Activated naive CD4-positive, alpha-beta T cell treated with anti-CD3 and anti-CD28 coated beads, Interleukin-2, amount 50 U/mL, for 16 hours (primary cell): ENCODE measurements at regions not wholly inside any gene's neighbourhood (a gene's known extent, or its start where the extent isn't known, plus 50 kb on each side); places are given as distances from the start of the nearest gene placed in this dataset.

Experiments
- DNase-seq: peaks from one replicate; pipeline ENCODE4 v3.0.0-alpha.2; 2020

DNA sequence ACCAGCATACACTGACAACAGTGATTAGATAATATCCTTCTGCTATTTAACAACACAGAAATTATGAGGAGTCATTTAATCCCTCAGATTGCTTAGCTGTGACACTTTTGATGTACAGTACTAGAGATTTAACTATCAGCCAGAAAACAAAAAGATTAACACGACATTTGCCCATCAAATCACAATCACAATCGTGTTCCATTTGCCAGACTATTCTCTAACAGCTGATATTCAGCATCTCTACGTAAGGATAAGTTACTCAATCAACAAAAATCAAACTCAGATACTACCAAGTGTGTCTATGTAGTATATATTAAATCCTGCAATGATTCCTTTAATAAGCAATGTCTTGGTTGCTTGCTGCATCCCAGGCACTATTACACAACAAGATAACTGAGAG lies 558.7 kb upstream of the USP15 start:
- no peak for DNase-seq

DNA sequence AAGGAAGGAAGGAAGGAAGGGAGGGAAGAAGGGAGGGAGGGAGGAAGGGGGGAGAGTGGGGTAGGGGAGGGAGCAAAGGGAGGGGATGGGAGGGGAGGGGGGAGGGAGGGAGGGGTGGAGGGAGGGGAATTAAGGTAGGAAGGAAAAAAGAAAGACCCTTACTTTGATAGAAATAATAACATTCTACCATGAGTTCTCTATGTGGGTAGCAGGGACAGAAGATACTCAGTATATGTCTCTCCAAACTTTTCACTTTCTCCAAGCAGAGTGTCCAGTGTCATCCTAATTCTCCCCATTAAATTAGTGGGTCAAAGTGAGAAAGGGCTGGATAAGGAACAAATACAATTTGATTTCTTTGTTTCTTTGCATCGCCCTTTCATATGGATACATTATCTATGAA lies 553.4 kb upstream of the USP15 start:
- no peak for DNase-seq

DNA sequence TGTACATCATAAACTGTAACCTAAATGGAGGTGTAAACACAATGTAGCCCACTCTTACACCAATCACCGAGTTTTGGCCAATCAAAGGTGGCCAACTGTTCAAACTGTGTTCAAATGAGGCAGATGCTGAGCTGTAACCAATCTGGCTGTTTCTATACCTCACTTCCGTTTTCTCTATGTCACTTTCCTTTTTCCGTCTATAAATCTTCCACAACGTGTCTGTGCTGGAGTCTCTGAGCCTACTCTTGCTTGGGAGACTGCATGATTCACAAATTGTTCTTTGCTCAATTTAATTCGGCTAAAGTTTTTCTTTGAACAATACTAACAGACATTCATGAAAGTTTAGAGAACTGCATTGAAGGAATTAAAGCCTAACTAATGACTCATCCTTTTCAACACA lies 547.1 kb upstream of the USP15 start:
- DNase-seq, result no peak

DNA sequence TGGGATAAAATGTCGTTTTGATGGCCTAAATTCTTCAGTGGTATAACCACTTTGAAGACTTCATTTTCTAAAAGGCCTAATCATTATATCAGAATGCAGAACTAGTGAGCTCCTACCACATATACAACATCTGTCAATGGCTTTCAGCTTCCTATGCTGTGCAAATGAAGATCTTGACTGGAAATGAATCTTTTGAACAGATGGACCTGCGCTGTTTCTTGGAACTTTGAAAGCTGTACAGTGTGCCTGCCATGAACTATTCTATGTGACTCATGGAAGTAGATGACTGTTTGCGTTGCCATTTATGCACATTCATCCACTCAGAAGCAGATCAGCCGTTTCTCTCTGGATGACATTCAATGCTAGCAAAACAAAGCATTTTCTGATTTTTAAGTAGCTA lies 542.2 kb upstream of the USP15 start:
- no peak for DNase-seq

DNA sequence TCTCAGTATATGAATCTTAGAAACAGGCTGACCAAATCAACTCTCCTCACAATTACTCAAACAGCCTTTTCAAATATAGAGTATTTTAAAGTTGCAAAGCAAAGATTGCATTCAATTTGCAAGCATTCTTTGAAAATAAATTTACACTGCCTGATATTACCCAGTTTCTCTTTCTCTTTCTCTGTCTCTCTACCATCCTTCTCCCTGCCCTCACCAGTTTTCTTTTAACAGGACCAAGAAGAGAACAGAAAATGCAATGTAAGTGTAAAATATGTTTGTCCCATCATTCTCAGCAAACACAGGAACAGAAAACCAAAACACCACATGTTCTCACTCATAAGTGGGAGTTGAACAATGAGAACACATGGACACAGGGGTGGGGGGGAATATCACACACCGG lies 520.3 kb upstream of the USP15 start:
- no peak for DNase-seq

DNA sequence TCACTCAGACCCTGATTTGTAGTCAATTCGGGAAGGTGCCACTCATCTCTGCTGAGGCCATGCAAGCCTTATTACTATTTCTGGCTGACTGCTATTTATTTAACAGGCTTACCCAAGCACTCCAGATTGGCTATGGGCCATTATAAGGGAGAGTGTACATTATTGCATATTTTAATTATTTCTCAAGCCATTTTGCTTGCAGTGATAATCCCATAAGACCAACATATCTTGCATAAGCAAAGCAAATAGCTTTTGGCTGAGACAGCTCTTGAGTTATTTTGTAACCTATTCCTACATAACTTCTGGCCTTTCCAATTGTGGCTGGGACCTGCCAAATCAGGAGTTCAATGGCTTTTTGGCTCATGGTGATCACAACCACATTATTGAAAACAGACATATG lies 509.6 kb upstream of the USP15 start:
- DNase-seq, result no peak

DNA sequence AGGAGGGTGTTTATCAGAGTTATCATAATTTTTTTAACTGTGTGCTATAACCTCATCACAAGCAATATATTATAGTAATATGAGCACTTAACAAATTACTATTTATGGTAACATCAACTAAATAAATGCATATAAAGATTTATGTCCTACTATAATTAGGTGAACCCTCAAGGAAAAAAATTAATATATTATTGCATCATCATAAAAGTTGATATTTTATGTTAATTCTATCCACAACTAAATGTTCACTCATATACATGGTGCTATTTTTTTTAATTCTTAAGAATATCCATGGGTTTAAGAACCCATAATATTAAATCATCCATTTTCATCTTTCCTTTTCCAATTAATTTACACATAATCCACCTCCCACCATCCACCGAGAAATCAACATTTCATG lies 506.0 kb upstream of the USP15 start:
- no peak for DNase-seq

DNA sequence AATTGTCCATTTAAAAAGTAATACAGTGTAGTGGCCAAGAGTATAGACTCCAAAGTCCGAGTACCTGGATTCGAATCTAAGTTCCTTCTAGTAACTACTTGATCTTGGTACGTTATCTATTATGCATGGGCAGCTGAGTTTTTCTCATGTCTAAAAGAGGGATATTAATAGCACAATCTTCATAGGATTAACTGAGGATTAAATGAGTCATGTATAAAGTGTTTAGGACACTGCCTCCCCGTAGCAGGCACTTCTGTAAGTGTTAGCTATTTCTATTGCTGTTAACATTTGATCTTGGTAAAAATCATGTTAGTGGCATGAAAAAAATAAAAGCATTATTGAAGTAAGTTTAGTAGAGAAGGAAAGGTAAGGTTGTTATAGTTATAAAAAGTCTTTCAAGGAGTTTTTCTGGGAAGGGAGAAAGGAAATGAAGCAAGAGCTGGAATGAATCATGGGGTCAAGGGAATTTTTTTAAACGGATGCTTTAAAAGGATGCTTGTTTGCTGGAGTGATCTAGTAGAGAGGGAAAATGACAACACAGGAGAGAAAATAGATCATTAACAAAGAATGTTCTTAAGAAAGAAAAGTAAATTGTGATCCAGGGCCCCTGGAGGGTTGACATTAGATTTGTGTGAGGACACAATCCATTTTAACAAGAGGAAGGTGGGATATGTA lies 502.2 kb upstream of the USP15 start:
- DNase-seq, result no peak

DNA sequence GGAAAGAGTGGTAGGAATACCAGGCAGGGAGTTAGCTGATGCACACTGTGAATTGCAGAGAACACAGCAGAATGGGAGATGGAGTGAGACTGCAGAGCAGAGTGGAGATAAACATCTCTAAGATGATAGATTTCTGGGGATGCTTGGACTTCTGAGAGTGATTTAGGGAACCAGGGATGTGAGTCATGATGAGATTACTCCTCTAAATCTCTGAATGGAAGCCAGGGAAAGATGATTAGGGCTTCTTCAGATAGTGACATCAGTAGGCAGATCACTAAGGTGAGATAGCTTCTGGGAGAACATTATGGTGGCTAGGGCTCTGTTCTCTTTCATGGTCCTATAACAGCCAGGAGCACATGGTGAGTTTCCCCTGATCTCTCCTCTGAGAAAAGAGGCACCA lies 501.5 kb upstream of the USP15 start:
- no peak for DNase-seq

DNA sequence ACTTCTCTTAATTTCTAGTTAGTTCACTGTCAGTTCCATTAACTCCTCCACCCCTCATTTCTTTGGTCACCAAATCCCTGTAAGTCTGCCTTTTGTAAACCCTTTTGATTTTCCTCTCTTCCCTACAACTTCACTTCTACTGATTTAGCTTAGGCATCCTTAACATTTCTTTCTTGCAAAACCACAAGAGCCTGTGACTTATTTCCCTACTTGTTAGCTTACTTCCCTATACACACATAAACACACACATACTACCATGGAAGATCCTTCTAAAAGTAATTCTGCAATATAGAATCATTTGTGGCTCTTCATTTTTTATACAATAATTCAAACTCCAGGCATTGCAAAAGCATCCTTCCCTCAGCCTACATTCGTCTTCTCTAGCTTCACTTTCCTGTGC lies 494.3 kb upstream of the USP15 start:
- no peak for DNase-seq

DNA sequence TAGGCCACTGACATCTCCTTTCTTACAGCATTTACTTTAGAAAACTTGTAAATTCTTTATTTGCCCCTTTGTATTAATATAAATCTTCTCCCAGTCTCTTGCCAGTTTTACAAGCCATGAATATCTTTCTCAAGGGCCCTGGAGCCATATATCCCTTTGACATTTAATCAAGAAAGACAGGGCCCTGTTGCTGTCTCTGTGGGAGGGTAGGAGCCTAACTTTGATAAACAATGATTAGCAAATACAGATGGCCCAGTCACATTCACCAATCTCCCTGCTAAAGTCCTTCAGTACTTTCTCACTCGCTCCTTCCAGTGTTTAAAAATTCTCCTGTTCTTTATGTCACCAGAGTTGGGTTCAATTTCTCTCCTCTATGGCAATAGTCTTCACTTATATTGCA lies 479.8 kb upstream of the USP15 start:
- DNase-seq, result no peak

DNA sequence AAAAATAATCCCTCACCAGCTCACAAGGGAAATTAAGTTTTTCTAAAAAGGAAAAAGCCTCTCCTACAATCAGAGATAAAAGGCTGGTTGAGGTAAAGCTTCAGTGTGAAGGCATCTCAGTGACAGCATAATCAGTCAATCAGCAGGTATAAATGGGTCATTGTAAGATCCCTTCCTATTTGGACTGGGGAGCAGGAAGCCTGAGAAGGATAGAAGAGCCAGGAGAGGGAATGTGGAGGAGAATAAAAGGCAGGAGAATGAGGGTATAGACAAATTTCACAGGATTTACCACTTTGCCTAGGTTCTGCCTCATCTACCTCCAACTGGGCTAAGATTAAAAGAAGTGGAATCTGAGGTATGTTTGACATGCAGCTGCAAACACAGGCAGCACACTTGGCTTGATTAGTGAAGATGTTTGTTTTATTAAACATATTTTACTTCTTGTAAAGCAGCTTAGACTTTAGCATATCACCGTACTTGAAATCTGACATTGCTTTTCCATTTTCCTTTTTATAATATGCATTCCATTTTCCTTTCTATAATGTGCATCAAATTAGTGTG lies 479.1 kb upstream of the USP15 start:
- DNase-seq, result no peak

DNA sequence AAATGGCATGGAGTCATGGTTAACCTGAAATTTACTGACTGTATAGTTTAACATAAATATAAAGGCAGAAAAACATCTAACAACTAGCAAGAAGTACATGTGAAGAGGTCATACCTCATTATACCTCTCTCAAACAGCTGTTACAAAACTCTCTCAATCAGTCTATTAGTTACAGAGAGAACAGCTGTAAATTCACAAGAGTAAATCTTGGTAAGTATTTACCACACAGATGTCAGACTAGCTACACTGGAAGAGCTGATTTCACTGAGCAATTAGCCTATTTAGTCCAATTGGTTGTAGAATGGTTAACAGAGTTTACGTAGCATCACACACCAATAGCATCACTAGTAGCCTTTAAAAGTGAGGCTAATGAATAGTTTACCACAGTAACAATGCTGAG lies 463.4 kb upstream of the USP15 start:
- no peak for DNase-seq

DNA sequence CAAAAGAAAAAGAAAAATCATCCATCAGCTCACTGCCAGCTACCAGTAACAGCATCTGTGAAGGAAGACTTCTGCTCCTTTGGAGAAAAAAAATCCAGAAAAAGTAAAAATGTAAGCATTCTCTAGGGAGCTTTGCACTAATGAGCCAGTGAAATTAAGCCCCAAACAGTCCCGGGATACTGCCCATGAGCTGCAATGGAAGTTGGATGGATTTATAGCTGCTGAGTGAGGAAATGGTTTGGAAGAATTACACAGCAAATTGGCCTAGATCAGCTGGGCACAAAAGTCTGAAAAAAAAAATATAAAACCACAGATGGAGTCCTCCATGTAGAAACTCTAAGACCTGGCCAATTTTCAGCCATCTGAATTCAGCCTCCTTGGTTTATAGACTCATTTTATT lies 462.9 kb upstream of the USP15 start:
- no peak for DNase-seq

DNA sequence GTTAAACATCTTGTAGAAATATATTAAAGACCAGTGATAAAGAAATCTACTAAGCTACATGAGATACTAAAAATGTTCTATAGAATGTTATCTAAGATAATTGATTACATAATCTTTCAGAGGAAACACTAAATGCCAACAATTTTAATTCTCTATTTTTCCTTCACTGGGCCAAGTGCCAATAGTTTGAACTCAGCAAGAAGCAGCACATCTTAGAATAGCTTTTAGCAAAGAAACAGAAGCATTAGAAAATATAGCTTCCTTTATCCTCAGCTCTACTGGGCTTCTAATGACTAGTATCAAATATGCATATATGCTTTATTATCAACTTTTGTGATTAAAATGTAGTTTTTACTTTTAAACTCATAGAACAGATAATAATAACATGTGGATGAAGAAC lies 461.4 kb upstream of the USP15 start:
- no peak for DNase-seq

DNA sequence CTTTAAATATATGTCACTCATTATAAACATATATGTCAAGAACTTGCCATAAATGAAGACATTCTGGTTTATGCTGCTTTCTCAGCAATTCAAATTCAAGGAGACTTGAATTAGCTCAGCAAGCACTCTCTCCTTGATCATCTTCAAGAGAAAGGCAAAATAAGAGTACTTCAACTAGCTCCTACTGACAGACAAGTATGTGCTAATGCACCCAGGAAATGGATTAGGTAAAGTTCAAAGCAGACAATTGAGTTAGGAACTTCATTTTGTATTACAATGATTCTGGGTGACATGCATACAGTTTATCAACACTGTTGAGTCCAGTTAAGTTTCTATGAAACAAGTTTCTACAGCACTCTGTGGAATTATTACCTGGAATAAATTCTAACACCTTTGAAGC lies 455.9 kb upstream of the USP15 start:
- no peak for DNase-seq

DNA sequence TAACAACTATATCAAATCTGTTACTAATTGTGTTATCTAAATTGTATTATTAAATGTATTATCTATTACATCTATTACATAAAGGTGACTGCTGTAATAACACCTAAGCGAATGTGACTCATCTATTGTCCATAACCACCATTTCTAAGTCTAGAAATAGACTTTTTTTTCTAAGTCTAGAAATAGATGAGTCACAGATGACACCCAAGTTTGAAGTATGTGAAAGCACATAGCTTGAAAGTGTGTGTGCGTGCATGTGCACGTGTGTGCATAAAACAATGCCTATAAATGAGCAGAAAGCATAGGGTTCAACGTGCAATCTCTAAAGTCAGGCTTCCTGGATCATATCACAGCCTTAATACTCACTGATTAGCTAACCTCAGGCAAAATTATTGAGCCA lies 451.3 kb upstream of the USP15 start:
- no peak for DNase-seq

DNA sequence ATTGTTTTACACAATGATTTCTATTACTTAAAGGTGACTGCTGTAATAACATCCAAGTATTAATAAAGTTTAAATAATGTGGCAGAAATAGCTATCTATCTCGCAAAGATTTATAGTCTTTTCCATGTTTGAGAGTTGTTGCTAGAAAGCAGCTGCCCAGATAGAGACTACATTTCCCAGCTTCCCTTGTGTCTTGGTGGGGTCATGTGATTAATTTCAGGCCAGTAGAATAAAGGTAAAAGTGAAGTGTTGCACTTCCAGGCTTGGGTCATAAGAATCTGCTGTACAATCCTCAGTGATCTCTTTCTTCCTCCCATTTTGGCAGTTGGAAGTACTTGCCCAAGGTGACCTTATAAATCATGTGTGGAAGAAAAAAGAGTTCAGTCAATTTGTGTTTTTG lies 449.7 kb upstream of the USP15 start:
- no peak for DNase-seq

DNA sequence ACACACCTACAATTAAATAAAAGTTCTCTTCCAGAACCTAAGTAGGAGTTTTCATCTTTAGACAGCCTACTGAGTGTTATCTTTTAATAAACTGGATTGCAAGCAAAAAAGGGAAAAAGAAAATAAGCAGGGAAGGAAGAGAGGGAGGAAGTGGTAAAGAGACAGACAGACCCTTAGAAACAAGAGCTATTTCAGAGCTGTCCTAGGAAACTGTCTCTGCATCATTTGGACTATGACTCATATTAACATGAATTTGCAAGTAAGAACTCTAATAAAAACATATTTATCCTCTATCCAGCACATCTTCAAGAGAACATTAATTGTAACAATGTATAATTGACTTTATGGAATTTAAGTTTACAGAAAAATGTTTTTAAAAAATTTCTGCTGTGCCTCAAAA lies 438.8 kb upstream of the USP15 start:
- no peak for DNase-seq

DNA sequence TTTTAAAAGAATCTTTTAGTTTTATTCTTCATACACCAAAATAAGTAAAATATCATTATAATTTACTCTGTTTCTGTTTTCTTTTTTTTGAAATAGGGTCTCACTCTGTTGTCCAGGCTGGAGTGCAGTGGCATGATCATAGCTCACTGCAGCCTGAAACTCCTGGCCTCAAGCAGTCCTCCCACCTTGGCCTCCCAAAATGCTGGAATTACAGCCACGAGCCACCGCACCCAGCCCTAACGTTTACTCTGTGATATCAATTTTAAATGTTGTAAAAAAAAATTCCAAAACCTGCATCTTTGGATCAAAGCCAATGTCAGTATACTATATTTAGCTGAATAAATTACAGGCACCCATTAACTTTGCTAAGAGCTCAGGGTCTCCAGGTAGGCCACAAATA lies 437.1 kb upstream of the USP15 start:
- DNase-seq, result no peak

DNA sequence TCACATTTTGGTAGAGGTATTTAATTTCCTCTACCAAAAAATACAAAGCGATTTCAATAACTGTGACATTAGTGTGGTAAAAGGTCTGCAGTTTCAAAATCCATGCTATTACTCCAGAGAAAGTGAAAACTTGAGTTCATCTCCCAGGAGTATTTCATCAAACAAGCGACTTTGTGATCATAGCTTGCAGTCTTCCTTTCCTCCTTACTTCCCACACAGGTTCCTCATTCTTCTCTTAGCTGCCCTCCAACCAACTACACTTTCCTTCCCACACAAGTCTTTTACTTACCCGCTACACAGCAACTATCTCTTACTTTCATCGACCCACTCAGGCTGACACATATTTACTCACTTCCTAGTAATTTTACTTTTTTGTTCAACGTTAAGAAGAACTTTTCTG lies 413.4 kb upstream of the USP15 start:
- no peak for DNase-seq

DNA sequence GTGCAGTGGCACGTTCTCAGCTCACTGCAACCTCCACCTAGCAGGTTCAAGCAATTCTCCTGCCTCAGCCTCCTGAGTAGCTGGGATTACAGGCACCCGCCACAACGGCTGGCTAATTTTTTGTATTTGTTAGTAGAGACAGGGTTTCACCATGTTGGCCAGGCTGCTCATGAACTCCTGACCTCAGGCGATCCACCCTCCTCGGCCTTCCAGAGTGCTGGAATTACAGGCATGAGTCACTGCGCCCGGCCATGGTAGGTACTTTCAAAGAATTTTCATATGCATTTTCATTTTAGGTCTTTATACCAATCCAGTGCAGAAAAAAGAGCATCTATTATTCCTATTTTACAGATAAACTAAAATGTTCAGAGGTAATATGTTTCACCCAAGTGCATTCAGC lies 411.3 kb upstream of the USP15 start:
- DNase-seq, result no peak

DNA sequence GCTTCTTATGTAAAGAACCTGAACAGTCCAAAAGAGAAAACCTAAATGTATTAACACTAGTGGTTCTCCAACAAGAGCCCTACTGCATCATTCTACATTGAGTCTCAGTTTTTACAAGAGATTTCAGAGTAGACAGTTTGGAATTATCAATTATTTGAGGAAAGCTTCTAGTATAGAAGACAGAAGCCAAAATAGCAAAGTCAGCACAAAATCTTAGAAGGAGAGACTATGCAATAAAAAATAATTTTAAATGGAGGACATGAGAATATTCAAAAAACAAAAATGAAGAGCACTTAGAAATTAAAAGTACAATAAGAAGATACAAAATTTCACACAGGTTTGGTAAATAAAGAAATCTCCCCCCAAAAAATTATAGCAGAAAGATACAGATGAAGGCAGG lies 406.3 kb upstream of the USP15 start:
- DNase-seq, result no peak

DNA sequence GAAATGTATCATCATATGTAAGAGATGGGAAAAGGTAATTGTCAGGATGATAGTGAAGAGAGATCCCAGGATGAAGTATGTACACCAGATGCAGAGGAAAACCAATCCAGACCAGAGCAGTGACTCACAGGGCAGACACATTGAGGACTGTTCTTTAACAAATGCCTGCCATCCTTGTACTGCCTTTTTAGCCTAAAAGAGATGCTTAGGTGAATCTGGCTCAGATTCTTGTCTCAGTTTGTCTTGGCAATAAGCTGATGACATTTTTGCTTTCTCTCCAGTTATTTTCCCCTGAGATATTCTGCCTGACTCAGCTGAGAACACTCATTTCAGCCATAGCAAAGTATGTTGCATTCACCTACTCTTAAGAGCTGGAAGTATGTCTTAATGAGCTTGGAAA lies 405.3 kb upstream of the USP15 start:
- DNase-seq, result no peak

DNA sequence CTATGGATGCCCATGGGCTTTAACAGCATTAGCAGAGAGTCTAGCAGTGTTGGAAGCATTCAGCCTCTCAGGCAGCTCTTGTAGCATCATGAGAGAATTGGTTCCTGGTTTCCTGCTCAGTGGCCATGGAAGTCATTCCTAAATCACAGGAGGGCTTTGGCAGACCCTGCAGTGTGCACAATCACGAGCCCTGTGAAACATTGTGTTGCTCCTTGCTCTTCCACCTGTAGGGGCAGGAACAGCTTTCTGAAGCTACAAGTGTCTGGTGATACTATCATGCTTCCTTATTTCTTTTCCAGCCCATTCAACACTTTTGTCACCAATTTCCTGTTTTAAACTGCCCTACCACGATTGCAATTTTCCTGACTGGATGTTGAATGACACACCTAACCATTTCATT lies 402.2 kb upstream of the USP15 start:
- no peak for DNase-seq

DNA sequence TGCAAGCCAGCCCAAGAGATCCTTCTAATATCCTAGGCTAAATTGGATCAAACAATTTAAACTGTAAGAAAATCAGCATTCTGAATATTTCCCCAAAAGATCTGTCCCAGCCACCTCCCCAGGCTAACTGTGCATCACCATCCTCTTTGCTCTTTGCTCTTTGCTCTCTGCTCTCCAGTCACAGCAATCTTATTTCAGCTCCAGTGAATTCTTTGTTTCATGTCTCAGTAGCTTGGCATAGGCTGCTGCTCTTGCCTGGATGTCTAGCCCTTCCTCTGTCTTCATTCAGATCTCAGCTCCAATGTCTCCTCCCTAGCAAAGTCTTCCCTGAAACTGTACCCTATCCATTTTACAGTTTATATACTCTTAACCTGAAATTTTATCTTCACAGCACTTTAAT lies 399.8 kb upstream of the USP15 start:
- DNase-seq, result no peak
